IPS DF 19.7 (cell line): ENCODE measurements at regions not wholly inside any gene's neighbourhood (a gene's known extent, or its start where the extent isn't known, plus 50 kb on each side); places are given as distances from the start of the nearest gene placed in this dataset.

Source experiments
- DNase-seq: peaks from one replicate; pipeline ENCODE4 v3.0.0-alpha.2; 2013; ENCODE audit warnings: low read depth, low spot score

DNA sequence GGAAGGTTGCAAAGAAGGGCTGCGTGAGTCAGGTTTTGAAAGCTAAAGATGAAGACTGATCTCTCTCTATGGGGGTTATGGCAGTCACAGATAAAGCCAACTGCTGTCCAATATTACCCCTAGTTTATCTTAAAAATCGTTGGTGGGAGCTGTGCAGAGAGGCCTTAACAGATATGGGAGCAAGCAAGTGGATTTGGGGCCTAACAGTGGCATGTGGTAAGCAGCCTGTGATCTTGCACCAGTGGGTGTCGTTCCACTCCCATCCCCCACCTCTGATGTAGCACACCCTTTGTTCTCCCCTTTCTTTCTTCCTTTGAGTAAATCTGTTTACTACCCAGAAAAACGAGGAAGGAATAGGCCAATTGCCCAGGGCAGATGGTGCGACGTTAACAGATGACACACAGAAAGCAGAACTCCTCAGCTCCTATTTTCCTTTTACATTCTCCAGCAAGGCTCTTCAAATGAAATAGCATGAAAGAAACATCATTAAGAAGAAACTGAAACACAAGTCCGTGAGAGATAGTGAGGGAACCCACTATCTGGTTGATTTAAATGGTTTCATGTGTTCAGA lies 274.1 kb upstream of the CITED2 start:
- no peak for DNase-seq

DNA sequence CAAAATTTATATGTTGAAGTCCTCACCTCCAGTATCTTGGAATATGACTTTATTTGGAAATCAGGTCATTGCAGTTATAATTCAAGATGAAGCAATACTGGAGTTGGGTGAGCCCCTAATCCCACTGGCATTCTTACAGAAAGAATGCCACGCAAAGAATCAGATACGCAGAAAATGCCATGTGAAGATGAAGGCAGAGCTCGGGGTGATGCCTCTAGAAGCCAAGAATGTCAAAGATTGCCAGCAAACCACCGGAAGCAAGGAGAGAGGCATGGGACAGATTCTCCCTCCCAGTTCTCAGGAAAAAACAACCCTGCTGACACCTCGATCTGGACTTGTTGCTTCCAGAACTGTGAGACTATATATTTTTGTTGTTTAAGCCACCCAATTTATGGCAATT lies 273.4 kb upstream of the CITED2 start:
- DNase-seq, result no peak

DNA sequence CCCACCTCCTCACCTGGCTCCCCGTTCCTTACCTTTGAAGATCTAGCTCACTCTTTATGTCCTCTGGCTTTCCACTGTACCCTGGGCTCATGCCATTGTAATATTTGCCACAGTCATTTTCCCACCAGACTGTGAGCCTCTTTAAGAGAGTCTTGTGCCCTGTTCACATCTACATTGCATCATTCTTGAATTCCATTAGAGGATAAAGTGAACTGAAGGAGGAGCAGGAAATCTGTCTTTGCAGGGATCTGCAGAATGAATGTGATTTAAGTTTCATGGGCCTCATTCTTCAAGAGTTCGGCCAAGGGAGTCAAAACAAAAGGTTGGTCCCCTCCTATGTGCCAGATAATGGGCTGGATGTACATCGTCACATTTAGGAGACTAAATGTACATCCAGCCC lies 272.6 kb upstream of the CITED2 start:
- no peak for DNase-seq

DNA sequence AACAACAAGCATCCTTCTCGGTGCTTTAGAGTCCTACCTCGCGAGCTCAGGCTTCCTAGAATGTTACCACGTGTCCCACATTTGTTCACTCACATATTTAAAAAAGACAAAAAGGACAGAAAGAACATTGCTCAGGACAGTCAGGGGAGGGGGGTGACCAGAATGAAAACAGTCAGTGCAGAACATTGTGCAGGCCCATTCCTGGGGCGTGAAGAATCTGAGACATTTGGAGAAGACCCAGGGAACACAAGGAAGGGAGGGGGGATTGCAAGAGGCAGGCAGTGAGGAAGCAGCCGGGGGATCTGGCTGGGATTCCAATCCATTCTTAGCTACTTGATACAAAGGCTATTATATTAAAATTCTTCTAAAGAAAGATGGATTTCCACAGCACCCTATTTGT lies 270.4 kb upstream of the CITED2 start:
- DNase-seq, result no peak

DNA sequence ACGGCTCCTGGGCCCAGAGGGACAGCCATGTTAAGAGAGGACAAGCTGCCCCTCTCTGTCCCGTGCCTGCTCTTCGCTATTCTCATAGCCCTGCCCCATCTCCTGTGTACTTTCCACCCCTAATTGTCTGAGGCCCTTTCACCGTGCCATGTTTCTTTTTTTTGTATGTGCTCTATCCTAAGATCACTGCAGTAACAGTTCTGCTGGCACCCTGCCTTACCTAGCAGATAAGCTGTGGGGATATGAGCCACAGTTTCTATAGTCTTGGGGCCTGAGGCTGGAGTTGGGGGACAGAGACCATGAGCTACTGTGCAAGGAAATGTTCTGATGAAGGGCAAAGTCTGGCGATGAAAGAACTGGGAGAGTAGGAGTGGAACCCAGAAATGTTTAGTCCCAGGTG lies 269.5 kb upstream of the CITED2 start:
- no peak for DNase-seq

DNA sequence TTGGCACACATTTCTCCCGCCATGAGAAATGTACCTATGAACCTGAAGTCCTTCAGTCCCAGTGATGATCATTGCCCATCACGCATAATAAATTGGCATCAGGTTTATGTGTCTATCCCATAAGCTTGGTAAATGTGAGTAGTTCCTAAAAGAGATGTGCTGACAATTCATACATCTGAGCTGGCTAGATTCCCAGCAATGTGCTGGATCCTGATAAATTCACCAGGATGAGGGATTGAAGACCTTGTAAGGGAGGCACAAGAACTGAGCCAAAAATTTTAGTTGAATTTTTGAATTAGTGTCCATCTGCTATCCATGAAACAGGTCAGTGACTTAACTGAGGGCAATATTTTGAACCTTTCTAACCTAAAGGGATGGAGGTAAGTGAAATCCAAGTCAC lies 267.9 kb upstream of the CITED2 start:
- no peak for DNase-seq

DNA sequence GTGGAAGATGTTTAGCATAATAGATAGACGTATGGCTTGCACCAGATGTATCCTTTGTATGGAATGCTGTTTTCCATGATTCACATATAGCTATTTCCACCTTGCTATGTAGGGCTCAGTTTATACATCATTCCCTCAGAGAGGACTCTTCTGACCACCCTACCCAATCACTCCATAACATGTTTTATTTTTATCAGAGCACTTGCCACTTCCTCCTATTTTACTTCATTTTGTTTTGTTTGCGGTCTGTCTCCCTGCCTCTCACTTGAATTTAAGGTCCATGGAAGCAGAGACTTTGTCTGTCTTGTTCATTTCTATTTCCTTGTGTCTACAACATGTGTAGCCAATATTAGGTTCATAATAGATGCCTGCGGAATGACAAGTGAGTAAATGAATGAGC lies 266.9 kb upstream of the CITED2 start:
- no peak for DNase-seq

DNA sequence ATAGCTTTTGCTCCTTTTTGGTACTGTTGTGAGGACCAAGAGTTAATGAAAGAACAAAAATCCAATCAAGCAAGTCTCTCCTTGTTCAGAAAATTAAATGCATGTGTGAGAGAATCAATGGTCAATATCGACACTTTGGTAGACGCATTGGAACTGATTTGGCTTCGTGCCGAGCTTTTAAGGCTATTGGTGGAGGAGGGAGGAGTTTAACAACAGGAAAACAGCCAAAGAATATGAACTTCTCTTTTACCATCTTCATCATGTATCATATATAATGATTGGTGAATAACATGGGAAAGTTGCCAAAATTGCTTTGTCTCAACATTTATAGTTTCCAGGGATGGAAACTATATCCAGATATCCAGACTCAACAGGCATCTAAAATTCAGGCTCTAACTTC lies 266.5 kb upstream of the CITED2 start:
- no peak for DNase-seq

DNA sequence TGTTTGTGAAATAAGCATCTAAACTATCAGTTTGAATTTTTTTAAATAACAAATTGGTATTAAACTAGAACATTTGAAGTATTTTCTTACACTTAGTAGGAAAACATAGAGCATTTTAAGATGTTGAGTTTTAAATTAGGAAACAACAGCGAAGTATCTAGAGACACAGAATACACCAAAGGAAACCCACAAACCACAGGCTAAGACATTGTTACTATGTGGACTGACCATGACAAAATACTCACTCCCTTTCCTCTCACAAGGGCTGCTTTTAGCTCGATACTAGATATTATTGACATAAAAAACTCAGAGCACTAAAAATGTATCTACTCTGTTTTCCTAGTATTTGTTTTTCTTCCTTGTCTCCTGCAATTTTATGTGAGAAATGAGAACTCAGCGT lies 266.0 kb upstream of the CITED2 start:
- no peak for DNase-seq

DNA sequence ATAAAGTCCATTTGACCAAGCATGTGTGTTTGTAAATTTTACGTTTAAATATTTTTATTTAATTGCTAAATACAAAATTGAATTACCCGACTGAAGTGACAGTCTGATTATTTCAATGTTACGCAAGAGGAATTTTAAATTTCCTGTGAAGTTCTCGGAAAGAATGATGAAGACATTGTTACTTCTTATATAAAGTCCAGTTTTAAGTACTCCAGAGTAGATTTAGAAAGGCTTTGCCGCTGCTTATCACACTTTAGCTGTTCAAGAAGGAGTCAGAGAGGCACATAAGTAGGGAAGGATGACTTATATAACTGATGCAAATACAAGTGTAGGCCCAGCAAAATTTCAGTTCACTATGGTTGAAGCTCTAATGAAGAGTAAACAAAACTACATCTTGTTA lies 265.1 kb upstream of the CITED2 start:
- DNase-seq, result no peak

DNA sequence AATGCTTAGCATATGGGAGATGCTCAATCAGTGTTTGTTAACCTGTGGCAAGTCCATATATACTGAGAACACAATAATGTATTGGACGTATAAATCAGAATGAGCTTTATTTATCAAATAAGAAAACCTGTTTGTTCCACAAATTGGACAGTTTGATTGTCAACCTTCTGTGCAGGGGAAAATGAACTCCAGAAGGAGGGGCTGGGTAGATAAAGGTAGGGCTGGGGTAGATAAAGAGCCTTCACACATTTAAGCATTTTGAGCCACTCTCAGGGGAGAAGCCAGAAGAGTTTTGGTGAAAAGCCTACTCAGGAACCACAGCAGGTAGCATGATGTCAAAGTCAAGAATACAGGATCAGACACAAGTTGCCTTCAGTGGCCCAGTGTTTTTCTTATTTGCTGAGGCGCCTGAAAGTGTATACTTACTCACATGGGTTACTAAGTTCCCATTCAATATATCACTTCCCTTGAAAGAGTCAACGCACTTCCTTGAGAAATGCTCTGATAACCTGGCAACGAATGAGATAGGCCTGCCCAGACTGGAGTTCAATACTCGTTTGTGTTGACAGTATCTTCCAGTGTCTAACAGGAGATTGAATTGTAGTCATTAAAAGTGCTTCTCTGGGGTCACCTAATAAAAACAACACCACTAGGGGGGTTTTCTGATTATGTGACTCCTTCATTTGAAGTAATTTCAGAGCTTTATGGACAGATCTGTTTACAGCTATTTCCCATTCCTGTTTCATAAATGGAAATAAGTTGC lies 263.9 kb upstream of the CITED2 start:
- no peak for DNase-seq

DNA sequence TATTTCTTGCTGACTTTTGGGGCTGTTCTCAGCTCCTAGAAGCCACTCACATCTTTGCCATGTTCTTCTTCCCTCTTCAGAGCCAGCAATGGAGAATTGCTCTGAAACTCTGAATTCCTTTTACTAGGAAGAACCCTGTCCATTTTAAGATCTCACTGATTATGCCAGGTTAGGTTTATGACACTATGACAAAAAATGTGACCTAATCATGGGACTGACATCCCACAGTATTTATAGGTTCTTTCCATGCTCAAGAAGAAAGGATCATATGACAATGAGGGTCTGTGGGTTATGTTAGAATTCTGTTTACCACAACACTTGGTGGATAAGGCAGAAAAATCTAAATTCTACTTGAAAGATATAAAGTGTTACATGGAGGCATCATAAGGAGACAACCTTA lies 263.3 kb upstream of the CITED2 start:
- no peak for DNase-seq

DNA sequence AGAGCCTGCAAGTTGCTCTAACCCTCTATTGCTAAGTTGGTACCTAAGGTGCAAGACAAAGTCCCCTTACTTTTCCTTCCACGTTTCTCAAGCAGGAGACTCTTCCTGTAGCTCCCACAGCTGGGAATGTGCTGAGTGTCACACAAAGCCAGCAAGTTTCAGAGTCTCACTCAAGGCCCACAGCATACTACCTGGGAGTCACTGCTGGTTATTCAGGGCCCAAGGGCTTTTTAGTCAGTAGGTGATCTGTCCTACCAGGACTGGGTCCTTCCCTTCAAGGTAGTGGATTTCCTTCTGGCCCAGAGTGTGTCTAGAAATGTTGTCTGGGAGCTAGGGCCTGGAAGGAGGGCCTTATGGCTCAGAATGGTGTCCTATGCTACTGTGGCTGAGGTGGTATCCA lies 261.9 kb upstream of the CITED2 start:
- DNase-seq, result no peak

DNA sequence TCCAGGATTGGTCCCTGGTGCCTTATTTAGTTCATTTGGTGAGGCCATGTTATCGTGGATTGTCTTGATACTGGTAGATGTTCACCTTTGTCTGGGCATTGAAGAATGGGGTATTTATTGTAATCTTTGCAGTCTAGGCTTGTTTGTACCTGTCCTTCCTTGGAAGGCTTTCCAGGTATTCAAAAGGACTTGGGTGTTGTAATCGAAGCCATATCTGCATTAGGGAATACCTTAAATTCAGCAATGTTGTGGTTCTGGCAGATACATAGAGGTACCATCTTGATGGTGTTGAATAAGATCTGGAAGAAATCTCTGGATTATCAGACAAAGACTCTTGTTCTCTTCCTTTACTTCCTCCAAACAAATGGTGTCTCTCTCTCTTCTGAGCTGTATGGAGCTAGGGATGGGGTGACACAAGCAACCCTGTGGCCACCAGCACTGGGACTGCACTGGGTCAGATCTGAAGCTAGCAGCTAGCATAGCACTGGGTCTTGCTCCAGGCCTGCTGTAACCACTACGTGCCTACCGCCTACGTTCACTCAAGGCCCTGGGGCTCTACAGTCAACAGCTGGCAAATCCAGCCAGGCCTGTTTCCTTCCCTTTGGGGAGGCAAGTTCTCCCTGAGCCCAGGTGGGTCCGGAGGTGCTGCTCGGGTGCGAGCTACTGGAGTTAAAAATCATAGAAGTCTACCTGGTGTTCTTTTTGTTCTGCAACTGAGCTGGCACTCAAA lies 261.1 kb upstream of the CITED2 start:
- no peak for DNase-seq

DNA sequence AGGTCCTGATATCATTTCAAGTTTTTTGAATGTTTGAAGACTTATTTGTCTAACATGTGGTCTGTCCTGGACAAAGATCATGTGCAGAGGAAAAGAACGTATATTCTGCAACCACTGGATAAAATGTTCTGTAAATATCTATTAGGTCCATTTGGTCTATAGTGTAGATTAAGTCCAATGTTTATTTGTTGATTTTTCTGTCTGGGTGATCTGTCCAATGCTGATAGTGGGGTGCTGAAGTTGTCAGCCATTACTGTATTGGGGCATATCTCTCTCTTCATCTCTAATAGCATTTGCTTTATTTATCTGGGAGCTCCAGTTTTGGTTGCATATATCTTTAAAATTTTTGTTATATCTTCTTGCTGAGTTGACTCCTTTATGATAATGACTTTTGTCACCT lies 258.4 kb upstream of the CITED2 start:
- no peak for DNase-seq

DNA sequence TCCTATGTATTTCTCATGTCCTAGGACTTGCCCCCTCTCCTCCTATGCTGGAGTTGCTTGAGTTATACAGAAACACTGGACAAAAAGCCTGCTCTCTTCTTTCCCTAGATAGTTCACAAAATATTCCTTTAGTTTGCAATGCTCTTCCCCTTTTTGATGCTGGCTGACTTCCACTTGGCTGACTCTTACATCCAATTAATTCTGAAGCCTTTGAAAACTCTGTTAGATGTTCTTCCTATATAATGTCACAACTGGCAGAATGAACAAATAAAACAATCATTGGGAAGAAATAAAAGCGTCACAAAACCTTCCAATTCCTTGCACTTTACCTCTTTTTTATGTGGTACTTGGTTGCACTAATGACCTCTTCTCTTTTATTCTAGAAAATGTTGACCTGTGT lies 253.8 kb upstream of the CITED2 start:
- no peak for DNase-seq

DNA sequence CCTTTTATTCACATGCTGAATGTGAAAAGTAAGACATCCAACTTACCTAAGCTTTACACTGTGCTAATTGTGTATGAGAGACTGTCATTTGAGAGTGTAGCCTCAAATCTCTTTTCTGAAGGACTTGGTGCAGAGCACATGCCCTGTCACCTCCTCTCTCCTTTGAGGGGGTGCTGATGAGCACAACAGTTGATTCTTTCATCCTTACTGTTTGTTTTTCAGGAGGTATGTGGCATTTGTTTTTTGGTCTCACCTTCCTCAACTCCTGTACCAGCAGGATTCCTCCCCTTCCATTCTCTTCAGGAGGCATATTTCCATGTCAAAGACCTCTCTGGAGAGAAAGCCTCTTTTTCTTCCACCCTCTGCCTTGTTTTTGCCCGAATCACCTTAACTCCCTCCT lies 252.6 kb upstream of the CITED2 start:
- peak; percentile 90 for DNase-seq

DNA sequence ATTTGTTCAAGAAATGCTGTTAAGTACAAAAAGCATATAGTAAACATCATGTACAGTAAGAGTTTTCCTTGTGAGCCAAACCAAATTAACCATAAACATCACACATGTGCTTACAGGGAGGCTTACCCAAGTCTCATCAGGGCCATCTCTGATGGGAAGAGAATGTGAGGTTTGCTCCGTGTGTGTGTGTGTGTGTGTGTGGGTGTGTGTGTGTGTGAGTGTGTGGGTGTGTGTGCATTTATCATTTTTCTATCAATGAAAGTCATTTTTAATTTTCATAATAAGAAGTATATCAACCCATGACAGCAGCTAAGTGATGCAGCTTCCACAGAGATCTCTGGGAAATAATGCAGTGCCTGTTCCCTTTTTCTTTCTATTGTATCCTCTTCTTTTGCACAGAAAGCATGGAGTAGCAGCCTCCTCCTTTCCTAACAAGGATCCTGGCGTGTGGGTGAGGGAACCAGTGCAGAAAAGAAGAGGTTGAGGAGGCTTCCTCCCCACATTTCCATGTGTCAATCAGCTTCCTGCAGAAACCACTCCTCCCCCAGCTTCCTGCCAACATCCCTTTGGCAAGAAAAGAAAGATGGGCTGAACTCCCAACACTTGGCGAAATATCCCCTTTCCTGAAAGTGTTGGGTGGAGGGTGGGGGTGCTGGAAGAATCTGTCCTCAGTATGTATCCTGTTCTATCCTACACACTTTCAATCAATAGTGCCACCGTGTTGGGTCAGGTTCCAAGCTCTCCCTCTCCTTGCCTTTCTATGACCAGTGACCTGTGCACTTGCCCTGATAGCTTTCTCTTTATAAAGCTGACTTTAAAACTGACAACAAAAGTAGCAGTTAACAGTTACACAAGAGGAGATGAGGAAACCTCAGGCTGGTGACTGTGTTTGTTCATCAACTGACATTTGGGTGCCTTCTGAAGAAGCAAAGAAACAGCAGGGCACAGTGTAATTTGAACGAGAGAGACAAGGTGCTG lies 251.8 kb upstream of the CITED2 start:
- DNase-seq, result peak; percentile 12

DNA sequence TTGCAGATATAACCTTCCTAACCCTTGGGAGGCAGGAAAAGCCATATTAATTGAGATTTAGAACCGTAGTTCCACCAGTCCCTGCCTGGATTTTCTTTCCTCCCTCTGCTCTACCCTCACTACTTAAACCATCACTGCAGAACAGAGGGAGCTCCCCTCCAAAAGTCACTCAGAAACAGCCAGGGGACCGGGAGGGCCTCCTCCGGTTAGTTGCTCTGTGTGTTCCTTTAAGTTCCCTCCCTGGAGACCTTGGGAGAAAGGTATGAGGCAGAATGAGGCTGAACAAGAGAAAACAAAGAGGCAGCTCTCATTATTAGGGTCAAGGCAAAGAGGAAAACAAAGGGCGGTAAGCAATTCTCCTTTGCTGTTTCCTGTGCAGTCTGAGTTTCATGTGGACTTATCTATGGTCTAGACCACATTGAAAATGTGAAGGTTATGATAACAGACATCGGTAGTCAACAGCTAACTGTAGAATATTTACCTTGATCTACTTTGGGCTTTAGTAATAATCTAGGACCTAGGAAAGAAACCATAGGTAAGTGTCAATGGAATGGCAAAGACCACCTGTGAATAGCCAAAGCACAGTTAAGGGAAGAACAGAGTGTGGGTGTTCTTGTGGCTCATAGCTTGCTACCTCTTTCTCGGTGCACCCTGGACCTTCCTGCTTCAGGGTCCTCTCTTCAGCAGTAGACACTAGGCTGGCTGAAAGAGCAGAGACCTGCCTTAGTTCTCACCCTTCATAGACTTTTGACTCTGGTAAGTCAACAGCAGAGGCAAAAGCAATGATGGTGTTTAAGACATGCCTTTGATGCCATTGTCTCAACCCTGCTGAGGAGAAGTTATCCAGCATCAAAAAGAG lies 250.9 kb upstream of the CITED2 start:
- DNase-seq, result no peak

DNA sequence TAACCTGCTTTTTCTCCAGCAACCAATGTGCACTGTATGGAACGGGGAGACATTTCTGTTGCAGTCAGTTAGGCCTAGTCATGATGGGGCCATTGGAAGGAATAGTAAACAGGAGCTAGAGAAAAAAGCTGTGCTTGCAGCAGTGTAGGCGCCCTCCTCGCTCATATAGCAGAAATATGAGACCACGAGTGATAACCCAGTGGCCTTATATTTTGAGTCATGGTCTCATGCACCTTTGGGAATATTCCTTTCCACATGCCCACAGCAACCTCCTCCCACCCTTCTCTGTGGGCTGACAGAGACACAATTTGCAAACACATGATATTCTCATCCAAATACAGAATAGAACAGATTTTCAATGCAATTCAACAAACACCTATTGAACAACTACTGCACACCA lies 248.9 kb upstream of the CITED2 start:
- DNase-seq, result no peak

DNA sequence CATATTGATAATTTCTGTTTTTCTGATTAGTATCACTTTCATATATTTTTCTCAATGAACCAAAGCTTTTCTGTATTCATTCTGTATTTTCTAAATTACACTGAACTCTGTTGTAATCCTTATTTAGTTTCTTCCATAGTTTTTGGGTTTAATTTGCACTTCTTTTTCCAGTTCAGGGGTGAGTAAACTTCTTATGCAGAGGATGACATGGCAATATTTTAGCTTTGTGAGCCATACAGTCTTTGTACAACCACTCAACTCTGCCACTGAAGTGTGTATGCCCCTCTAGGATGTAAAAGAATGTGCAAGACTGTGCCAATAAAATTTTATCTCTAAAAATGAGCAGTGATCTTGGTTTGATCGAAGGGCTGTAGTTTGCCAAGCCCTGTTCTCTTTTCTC lies 239.0 kb upstream of the CITED2 start:
- DNase-seq, result no peak
